MM.1S (cell line): ENCODE measurements at regions not wholly inside any gene's neighbourhood (a gene's known extent, or its start where the extent isn't known, plus 50 kb on each side); places are given as distances from the start of the nearest gene placed in this dataset.

ENCODE experiments used
- EZH2 ChIP-seq: fragments of 300-600 bp; sonication (generic); optimal IDR thresholded peaks from 2 replicates; pipeline ENCODE3; 2017; ENCODE audit warnings: low read depth, mild to moderate bottlenecking, antibody characterized with exemption, low read length, mixed read lengths
- TF ChIP-seq, protein P1 (sequence below): fragments of 300-600 bp; sonication (generic); IDR thresholded peaks from 2 replicates; pipeline ENCODE4 v1.5.1; 2016; ENCODE audit warnings: antibody characterized with exemption, low read length, mixed read lengths

GRCh38 chr13:53953183-53953582 lies 924.6 kb downstream of the OLFM4 start:
- TF ChIP-seq, protein P1, sequence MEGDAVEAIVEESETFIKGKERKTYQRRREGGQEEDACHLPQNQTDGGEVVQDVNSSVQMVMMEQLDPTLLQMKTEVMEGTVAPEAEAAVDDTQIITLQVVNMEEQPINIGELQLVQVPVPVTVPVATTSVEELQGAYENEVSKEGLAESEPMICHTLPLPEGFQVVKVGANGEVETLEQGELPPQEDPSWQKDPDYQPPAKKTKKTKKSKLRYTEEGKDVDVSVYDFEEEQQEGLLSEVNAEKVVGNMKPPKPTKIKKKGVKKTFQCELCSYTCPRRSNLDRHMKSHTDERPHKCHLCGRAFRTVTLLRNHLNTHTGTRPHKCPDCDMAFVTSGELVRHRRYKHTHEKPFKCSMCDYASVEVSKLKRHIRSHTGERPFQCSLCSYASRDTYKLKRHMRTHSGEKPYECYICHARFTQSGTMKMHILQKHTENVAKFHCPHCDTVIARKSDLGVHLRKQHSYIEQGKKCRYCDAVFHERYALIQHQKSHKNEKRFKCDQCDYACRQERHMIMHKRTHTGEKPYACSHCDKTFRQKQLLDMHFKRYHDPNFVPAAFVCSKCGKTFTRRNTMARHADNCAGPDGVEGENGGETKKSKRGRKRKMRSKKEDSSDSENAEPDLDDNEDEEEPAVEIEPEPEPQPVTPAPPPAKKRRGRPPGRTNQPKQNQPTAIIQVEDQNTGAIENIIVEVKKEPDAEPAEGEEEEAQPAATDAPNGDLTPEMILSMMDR = no peak
- TF ChIP-seq EZH2 = no peak
